MM.1S (cell line): ENCODE measurements at regions not wholly inside any gene's neighbourhood (a gene's known extent, or its start where the extent isn't known, plus 50 kb on each side); places are given as distances from the start of the nearest gene placed in this dataset.
"Not testable (repeated sequence)": the region's sequence is repeated elsewhere in the genome, so short reads cannot be mapped to it uniquely, and the experiment has no call there.

Experiments used
- DNase-seq: peaks from one replicate; pipeline ENCODE4 v3.0.0-alpha.2; 2015
- H2AFZ ChIP-seq: fragments of 300-600 bp; sonication (generic); 2 replicates; pipeline ENCODE4 v1.6.0; 2016; ENCODE audit warnings: antibody characterized with exemption, low read length
- H3F3A ChIP-seq: fragments of 300-600 bp; sonication (generic); 2 replicates; pipeline ENCODE4 v1.6.1; 2016; ENCODE audit warnings: mild to moderate bottlenecking, antibody characterized with exemption, low read length, moderate library complexity, mixed read lengths; ENCODE audit not compliant: insufficient read depth
- H3K27ac ChIP-seq: fragments of 300-600 bp; sonication (generic); 2 replicates; pipeline ENCODE4 v1.5.1; 2016; ENCODE audit warnings: mild to moderate bottlenecking, low read length
- H3K27me3 ChIP-seq: fragments of 300-600 bp; sonication (generic); replicated peaks from 2 replicates; pipeline ENCODE4 v1.6.0; 2016; ENCODE audit warnings: low read length; ENCODE audit not compliant: insufficient read depth
- H3K36me3 ChIP-seq: fragments of 300-600 bp; sonication (generic); replicated peaks from 2 replicates; pipeline ENCODE4 v1.6.1; 2016; ENCODE audit warnings: mild to moderate bottlenecking, low read length, mixed read lengths; ENCODE audit not compliant: insufficient read depth
- H3K4me1 ChIP-seq: fragments of 300-600 bp; sonication (generic); 2 replicates; pipeline ENCODE4 v1.6.1; 2016; ENCODE audit warnings: low read length, mixed read lengths
- H3K4me2 ChIP-seq: fragments of 300-600 bp; sonication (generic); 2 replicates; pipeline ENCODE4 v1.6.0; 2016; ENCODE audit warnings: low read depth, low read length
- H3K4me3 ChIP-seq: fragments of 300-600 bp; sonication (generic); 2 replicates; pipeline ENCODE4 v1.5.1; 2016; ENCODE audit warnings: low read length, mixed read lengths
- H3K79me2 ChIP-seq: fragments of 300-600 bp; sonication (generic); 2 replicates; pipeline ENCODE4 v1.6.1; 2016; ENCODE audit warnings: mixed run types, low read length, mixed read lengths
- H3K9ac ChIP-seq: fragments of 300-600 bp; sonication (generic); 2 replicates; pipeline ENCODE4 v1.6.1; 2016; ENCODE audit warnings: low read length, mixed read lengths
- H3K9me2 ChIP-seq: fragments of 300-600 bp; sonication (generic); replicated peaks from 2 replicates; pipeline ENCODE4 v1.6.1; 2016; ENCODE audit warnings: mild to moderate bottlenecking, low read length, mixed read lengths; ENCODE audit not compliant: insufficient read depth
- H3K9me3 ChIP-seq: fragments of 300-600 bp; sonication (generic); replicated peaks from 2 replicates; pipeline ENCODE4 v1.6.1; 2016; ENCODE audit warnings: mild to moderate bottlenecking, low read length, mixed read lengths; ENCODE audit not compliant: insufficient read depth
- H4K20me1 ChIP-seq: fragments of 300-600 bp; sonication (generic); 2 replicates; pipeline ENCODE4 v1.6.1; 2016; ENCODE audit warnings: mild to moderate bottlenecking, low read length, moderate library complexity, mixed read lengths; ENCODE audit not compliant: insufficient read depth
- CTCF ChIP-seq: fragments of 300-600 bp; sonication (generic); IDR thresholded peaks from 2 replicates; pipeline ENCODE4 v1.5.1; 2016; ENCODE audit warnings: antibody characterized with exemption, low read length, mixed read lengths
- EZH2 ChIP-seq: fragments of 300-600 bp; sonication (generic); optimal IDR thresholded peaks from 2 replicates; pipeline ENCODE3; 2017; ENCODE audit warnings: low read depth, mild to moderate bottlenecking, antibody characterized with exemption, low read length, mixed read lengths
- EZH2phosphoT487 ChIP-seq: fragments of 300-600 bp; sonication (generic); IDR thresholded peaks from 2 replicates; pipeline ENCODE4 v1.6.1; 2018; ENCODE audit warnings: antibody characterized with exemption, low read length

GRCh38 chr1:234950598-234950997, 178.0 kb downstream of the TOMM20 start:
- Histone ChIP-seq H4K20me1 (no peaks in the 10 kb centered on the region), H3F3A (no peaks in the 10 kb centered on the region), H3K79me2 (no peaks in the 10 kb centered on the region), H3K9me2 (no peaks in the 10 kb centered on the region), H2AFZ (no peak overlapping the region), H3K4me1 (peaks cover 8% of the 10 kb centered on the region; the same call in 1 of the 2 replicates), H3K4me3 (no peak overlapping the region), H3K9ac (no peak overlapping the region), H3K36me3 (no peaks in the 10 kb centered on the region), H3K27me3 (no peaks in the 10 kb centered on the region), H3K27ac (no peak overlapping the region), H3K4me2 (no peak overlapping the region), H3K9me3 (no peaks in the 10 kb centered on the region)
- TF ChIP-seq EZH2phosphoT487 (no peak), CTCF (no peak), EZH2 (no peak)
- no peak for DNase-seq

- DNase-seq, H3K36me3 ChIP-seq, H3K27ac ChIP-seq, H3K79me2 ChIP-seq, H3K9ac ChIP-seq, H3K9me3 ChIP-seq, H3K9me2 ChIP-seq, H3K4me3 ChIP-seq, H4K20me1 ChIP-seq, H2AFZ ChIP-seq, H3K4me2 ChIP-seq, H3F3A ChIP-seq, H3K27me3 ChIP-seq, H3K4me1 ChIP-seq: not testable (repeated sequence)
Measured at GRCh38 chr1:234949528-234949927, 179.1 kb downstream of the TOMM20 start.

- Histone ChIP-seq H4K20me1 (no peaks in the 10 kb centered on the region), H3K9me3 (no peaks in the 10 kb centered on the region), H3K79me2 (no peaks in the 10 kb centered on the region), H3K27ac (no peak overlapping the region), H3K4me3 (no peak overlapping the region), H3K4me1 (no peaks in the 10 kb centered on the region), H3K36me3 (no peaks in the 10 kb centered on the region), H3K9ac (no peak overlapping the region), H3K27me3 (no peaks in the 10 kb centered on the region), H2AFZ (no peak overlapping the region), H3F3A (no peaks in the 10 kb centered on the region), H3K9me2 (no peaks in the 10 kb centered on the region), H3K4me2 (no peak overlapping the region)
- TF ChIP-seq EZH2 (no peak), EZH2phosphoT487 (no peak), CTCF (no peak)
- no peak for DNase-seq
Measured at GRCh38 chr1:234944439-234945344, 183.9 kb downstream of the TOMM20 start.

GRCh38 chr1:234943836-234944402, 184.7 kb downstream of the TOMM20 start:
- no peaks in the 10 kb centered on the region for H3K27me3 ChIP-seq
- no peak for DNase-seq
- H3K9ac ChIP-seq, result no peak overlapping the region
- no peak overlapping the region for H2AFZ ChIP-seq
- no peak overlapping the region for H3K27ac ChIP-seq
- no peaks in the 10 kb centered on the region for H3K79me2 ChIP-seq
- no peaks in the 10 kb centered on the region for H3K36me3 ChIP-seq
- no peak overlapping the region for H3K4me2 ChIP-seq
- H3F3A ChIP-seq, result no peaks in the 10 kb centered on the region
- H3K9me3 ChIP-seq, result no peaks in the 10 kb centered on the region
- no peak overlapping the region for H3K4me3 ChIP-seq
- no peaks in the 10 kb centered on the region for H3K4me1 ChIP-seq
- H3K9me2 ChIP-seq, result no peaks in the 10 kb centered on the region
- TF ChIP-seq CTCF (no peak), EZH2phosphoT487 (no peak), EZH2 (no peak)
- no peaks in the 10 kb centered on the region for H4K20me1 ChIP-seq
